Neural cell (in vitro differentiated cells): ENCODE measurements at regions not wholly inside any gene's neighbourhood (a gene's known extent, or its start where the extent isn't known, plus 50 kb on each side); places are given as distances from the start of the nearest gene placed in this dataset.

Experiments used
- H2AFZ ChIP-seq: fragments of 200-600, 300-800 bp; sonication (generic), shearing (Covaris generic); 2 replicates; pipeline ENCODE4 v1.6.0; 2014; ENCODE audit warnings: low read depth, mild to moderate bottlenecking, antibody characterized with exemption, low read length, moderate library complexity
- H3F3A ChIP-seq: fragments of 200-600 bp; shearing (Covaris generic); 2 replicates; pipeline ENCODE4 v1.6.1; 2016; ENCODE audit warnings: mild to moderate bottlenecking, moderate library complexity, mixed read lengths, antibody characterized with exemption, low read length; ENCODE audit not compliant: insufficient read depth, poor library complexity, severe bottlenecking
- H3K27ac ChIP-seq: fragments of 200-600, 300-800 bp; sonication (generic), shearing (Covaris generic); 2 replicates; pipeline ENCODE4 v1.5.1; 2014; ENCODE audit warnings: mild to moderate bottlenecking, low read length, moderate library complexity
- H3K27me3 ChIP-seq: fragments of 300-800, 200-600 bp; sonication (generic), shearing (Covaris generic); 2 replicates; pipeline ENCODE4 v1.6.0; 2014; ENCODE audit warnings: mild to moderate bottlenecking, low read depth, low read length, moderate library complexity; ENCODE audit not compliant: insufficient read depth
- H3K36me3 ChIP-seq: fragments of 300-800, 200-600 bp; sonication (generic), shearing (Covaris generic); 2 replicates; pipeline ENCODE4 v1.5.1; 2014; ENCODE audit warnings: mild to moderate bottlenecking, antibody characterized with exemption, low read length, moderate library complexity; ENCODE audit not compliant: insufficient read depth
- H3K4me2 ChIP-seq: fragments of 300-800, 200-600 bp; sonication (generic), shearing (Covaris generic); 2 replicates; pipeline ENCODE4 v1.6.0; 2014; ENCODE audit warnings: mild to moderate bottlenecking, low read length
- H3K4me3 ChIP-seq: fragments of 300-800, 200-600 bp; sonication (generic), shearing (Covaris generic); 2 replicates; pipeline ENCODE4 v1.5.1; 2014; ENCODE audit warnings: mild to moderate bottlenecking, low read length, moderate library complexity
- H3K79me2 ChIP-seq: fragments of 200-600 bp; shearing (Covaris generic); replicated peaks from 2 replicates; pipeline ENCODE4 v1.6.0; 2014; ENCODE audit warnings: mild to moderate bottlenecking, low read length, moderate library complexity; ENCODE audit not compliant: insufficient read depth
- H3K9ac ChIP-seq: fragments of 300-800, 200-600 bp; sonication (generic), shearing (Covaris generic); 2 replicates; pipeline ENCODE4 v1.6.1; 2016; ENCODE audit warnings: mild to moderate bottlenecking, low read length, mixed read lengths
- H3K9me2 ChIP-seq: fragments of 200-600 bp; shearing (Covaris generic); 2 replicates; pipeline ENCODE4 v1.6.1; 2016; ENCODE audit warnings: mild to moderate bottlenecking, low read length, mixed read lengths; ENCODE audit not compliant: insufficient read depth
- H3K9me3 ChIP-seq: fragments of 200-600, 300-800 bp; sonication (generic), shearing (Covaris generic); 2 replicates; pipeline ENCODE4 v1.6.1; 2016; ENCODE audit warnings: mild to moderate bottlenecking, mixed run types, low read length, moderate library complexity, mixed read lengths
- H4K20me1 ChIP-seq: fragments of 200-600 bp; shearing (Covaris generic); 2 replicates; pipeline ENCODE4 v1.6.1; 2016; ENCODE audit warnings: mild to moderate bottlenecking, mixed run types; ENCODE audit not compliant: insufficient read depth
- CTCF ChIP-seq: fragments of 450-650 bp; IDR thresholded peaks from 2 replicates; pipeline ENCODE4 v1.5.1; 2014; ENCODE audit warnings: antibody characterized with exemption, mild to moderate bottlenecking, moderate library complexity; ENCODE audit not compliant: poor library complexity, severe bottlenecking
- EP300 ChIP-seq: fragments of 450-650 bp; conservative IDR thresholded peaks from 2 replicates; pipeline ENCODE4 v1.6.1; 2014; ENCODE audit warnings: antibody characterized with exemption, mild to moderate bottlenecking, moderate library complexity; ENCODE audit not compliant: poor library complexity, severe bottlenecking
- EZH2 ChIP-seq: fragments of 200-600, 300-800 bp; shearing (Covaris generic), sonication (generic); IDR thresholded peaks from 2 replicates; pipeline ENCODE4 v1.6.1; 2014; ENCODE audit warnings: antibody characterized with exemption, low read length, borderline replicate concordance, mild to moderate bottlenecking; ENCODE audit not compliant: insufficient read depth, poor library complexity, severe bottlenecking
- MXI1 ChIP-seq: fragments of 450-650 bp; conservative IDR thresholded peaks from 2 replicates; pipeline ENCODE4 v1.6.1; 2014; ENCODE audit warnings: antibody characterized with exemption, mild to moderate bottlenecking; ENCODE audit not compliant: poor library complexity, severe bottlenecking
- POLR2AphosphoS5 ChIP-seq: IDR thresholded peaks from 2 replicates; pipeline ENCODE4 v1.6.1; 2012
- RAD21 ChIP-seq: fragments of 450-650 bp; conservative IDR thresholded peaks from 2 replicates; pipeline ENCODE4 v1.6.1; 2014; ENCODE audit warnings: antibody characterized with exemption, mild to moderate bottlenecking, moderate library complexity
- SMC3 ChIP-seq: fragments of 450-650 bp; conservative IDR thresholded peaks from 2 replicates; pipeline ENCODE4 v1.6.1; 2014; ENCODE audit warnings: antibody characterized with exemption, mild to moderate bottlenecking, moderate library complexity; ENCODE audit not compliant: poor library complexity
- TAF1 ChIP-seq: IDR thresholded peaks from 2 replicates; pipeline ENCODE4 v1.6.1; 2012; ENCODE audit warnings: low read depth
- TF ChIP-seq, protein P1 (sequence below): IDR thresholded peaks from 2 replicates; pipeline ENCODE4 v1.6.1; 2012; ENCODE audit warnings: borderline replicate concordance

DNA sequence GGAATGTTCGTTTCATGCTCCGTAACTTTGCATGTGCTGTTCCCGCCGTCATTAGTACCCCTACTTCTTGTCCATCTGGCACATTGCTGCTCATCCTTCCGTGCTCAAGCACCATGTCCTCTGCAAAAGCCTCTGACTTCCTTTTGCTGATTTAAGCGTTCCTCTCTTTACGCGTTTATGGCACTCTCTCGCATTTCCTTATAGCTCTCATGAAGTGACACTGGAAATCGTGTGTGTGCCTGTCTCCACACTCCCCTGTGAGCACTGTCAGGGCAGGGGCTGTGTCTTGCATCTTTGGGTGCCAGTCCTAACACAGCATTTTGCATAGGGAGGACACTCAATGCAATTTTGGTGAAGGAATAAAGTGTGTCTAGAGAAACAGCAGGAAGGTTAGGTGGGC, 210.6 kb upstream of the FAT1 start:
- Histone ChIP-seq H3K36me3 (no peaks in the 10 kb centered on the region), H3K4me3 (no peak overlapping the region), H3K9ac (no peak overlapping the region), H3K4me2 (no peak overlapping the region), H2AFZ (no peak overlapping the region), H3K9me2 (no peaks in the 10 kb centered on the region), H3K79me2 (no peaks in the 10 kb centered on the region), H3K27ac (no peak overlapping the region), H3K9me3 (peaks cover 7% of the 10 kb centered on the region), H4K20me1 (no peaks in the 10 kb centered on the region), H3F3A (no peaks in the 10 kb centered on the region), H3K27me3 (no peaks in the 10 kb centered on the region)
- TF ChIP-seq POLR2AphosphoS5 = no peak
- no peak for TF ChIP-seq RAD21

DNA sequence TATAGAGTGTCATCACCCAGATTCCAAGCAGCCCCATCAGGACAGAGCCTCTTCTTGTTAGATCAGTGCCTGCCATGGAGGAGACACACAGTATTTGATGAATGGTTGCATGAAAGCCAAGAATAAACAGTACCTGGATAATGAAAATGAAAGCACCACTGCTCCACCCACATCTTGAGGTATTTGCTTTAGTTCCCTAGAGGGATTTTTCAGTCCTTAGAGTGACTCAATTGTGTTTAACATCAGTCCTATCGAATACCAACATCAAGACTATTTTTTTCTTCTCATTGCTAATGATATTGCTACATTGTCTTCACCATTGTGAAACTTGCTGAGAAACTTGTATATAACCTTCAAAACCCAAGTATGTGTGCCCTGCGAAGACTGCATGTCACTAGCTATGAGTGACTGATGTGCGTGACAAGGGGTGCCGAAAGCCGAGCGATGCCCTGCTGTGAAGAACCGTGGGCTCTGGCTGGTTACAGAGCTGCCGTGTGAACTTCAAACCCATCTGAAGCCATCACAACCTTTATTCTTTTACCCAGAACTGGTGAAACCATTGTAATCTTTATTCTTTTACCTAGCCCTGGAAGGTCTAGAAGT, 211.3 kb upstream of the FAT1 start:
- no peak for TF ChIP-seq EZH2
- TF ChIP-seq POLR2AphosphoS5 = no peak
- no peak for TF ChIP-seq SMC3
- TF ChIP-seq MXI1 = no peak
- TF ChIP-seq RAD21 = no peak
- no peak for TF ChIP-seq EP300
- no peak for TF ChIP-seq CTCF
- TF ChIP-seq TAF1 = no peak
- TF ChIP-seq, protein P1, sequence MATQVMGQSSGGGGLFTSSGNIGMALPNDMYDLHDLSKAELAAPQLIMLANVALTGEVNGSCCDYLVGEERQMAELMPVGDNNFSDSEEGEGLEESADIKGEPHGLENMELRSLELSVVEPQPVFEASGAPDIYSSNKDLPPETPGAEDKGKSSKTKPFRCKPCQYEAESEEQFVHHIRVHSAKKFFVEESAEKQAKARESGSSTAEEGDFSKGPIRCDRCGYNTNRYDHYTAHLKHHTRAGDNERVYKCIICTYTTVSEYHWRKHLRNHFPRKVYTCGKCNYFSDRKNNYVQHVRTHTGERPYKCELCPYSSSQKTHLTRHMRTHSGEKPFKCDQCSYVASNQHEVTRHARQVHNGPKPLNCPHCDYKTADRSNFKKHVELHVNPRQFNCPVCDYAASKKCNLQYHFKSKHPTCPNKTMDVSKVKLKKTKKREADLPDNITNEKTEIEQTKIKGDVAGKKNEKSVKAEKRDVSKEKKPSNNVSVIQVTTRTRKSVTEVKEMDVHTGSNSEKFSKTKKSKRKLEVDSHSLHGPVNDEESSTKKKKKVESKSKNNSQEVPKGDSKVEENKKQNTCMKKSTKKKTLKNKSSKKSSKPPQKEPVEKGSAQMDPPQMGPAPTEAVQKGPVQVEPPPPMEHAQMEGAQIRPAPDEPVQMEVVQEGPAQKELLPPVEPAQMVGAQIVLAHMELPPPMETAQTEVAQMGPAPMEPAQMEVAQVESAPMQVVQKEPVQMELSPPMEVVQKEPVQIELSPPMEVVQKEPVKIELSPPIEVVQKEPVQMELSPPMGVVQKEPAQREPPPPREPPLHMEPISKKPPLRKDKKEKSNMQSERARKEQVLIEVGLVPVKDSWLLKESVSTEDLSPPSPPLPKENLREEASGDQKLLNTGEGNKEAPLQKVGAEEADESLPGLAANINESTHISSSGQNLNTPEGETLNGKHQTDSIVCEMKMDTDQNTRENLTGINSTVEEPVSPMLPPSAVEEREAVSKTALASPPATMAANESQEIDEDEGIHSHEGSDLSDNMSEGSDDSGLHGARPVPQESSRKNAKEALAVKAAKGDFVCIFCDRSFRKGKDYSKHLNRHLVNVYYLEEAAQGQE = no peak
- H3K36me3 ChIP-seq = no peaks in the 10 kb centered on the region
- no peak overlapping the region for H2AFZ ChIP-seq
- no peaks in the 10 kb centered on the region for H3K79me2 ChIP-seq
- H3K9me2 ChIP-seq = no peaks in the 10 kb centered on the region
- H3F3A ChIP-seq = no peaks in the 10 kb centered on the region
- no peak overlapping the region for H3K9ac ChIP-seq
- no peak overlapping the region for H3K4me3 ChIP-seq
- no peaks in the 10 kb centered on the region for H4K20me1 ChIP-seq
- H3K4me2 ChIP-seq = no peak overlapping the region
- peaks cover 7% of the 10 kb centered on the region for H3K9me3 ChIP-seq
- no peak overlapping the region for H3K27ac ChIP-seq
- no peaks in the 10 kb centered on the region for H3K27me3 ChIP-seq

DNA sequence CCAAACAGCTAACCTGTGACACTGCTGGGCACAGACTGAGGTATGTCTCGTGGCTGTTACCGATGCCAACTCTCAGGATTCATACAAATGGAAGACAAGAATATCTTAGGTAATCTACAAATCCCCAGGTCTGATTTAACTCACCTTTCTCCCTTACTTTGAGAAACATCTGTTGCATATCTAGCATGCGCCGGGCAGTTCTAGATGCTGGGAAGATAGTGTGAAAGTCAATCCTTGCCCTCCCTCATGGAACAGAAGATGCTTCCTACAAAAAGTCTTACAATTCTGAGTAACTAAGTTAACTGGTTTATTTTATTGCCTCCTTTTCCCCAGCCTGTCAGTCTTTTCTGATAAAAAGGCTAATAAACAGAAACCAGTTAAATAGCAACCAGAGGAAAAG, 212.2 kb upstream of the FAT1 start:
- H2AFZ ChIP-seq = no peak overlapping the region
- H3K9me3 ChIP-seq = peaks cover under 1% of the 10 kb centered on the region
- no peaks in the 10 kb centered on the region for H3F3A ChIP-seq
- no peaks in the 10 kb centered on the region for H4K20me1 ChIP-seq
- H3K36me3 ChIP-seq = no peaks in the 10 kb centered on the region
- H3K4me3 ChIP-seq = no peak overlapping the region
- no peak overlapping the region for H3K9ac ChIP-seq
- TF ChIP-seq EZH2 (no peak), EP300 (no peak), RAD21 (no peak), CTCF (no peak), MXI1 (no peak), SMC3 (no peak), TAF1 (no peak), POLR2AphosphoS5 (no peak)
- TF ChIP-seq, protein P1 = no peak
- no peaks in the 10 kb centered on the region for H3K9me2 ChIP-seq
- H3K27ac ChIP-seq = no peak overlapping the region
- no peak overlapping the region for H3K4me2 ChIP-seq
- no peaks in the 10 kb centered on the region for H3K27me3 ChIP-seq
- H3K79me2 ChIP-seq = no peaks in the 10 kb centered on the region
